ENCODE measurements at regions not wholly inside any gene's neighbourhood (a gene's known extent, or its start where the extent isn't known, plus 50 kb on each side); places are given as distances from the start of the nearest gene placed in this dataset.
"Not testable (repeated sequence)": the region's sequence is repeated elsewhere in the genome, so short reads cannot be mapped to it uniquely, and the experiment has no call there.

DNA sequence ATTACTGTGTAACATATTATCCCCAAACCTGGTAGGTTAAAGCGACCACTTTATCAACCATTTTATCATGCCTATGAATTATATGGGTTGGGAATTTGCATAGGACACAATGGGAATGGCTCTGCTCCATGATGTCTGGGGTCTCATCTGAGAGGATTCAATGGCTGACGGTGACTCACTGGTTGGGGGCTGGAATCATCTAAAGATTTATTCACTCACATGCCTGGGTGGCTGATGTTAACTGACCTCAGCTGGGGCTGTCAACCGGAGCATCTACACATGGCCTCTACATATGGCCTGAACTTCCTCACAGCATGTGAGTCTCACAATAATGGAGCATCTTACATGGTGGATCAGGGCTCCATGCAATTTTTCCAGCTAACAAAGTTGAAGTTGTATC is 313.1 kb upstream of the PPP2R3A start:
- H3K9me3 Mint-ChIP-seq: peaks cover 1% of the 10 kb centered on the region
- peaks cover 5% of the 10 kb centered on the region for H3K36me3 Mint-ChIP-seq (ENCODE audit: low read depth)
- H3K27ac Mint-ChIP-seq (ENCODE audit: unreplicated experiment): no peak overlapping the region
- TF ChIP-seq, protein P1, sequence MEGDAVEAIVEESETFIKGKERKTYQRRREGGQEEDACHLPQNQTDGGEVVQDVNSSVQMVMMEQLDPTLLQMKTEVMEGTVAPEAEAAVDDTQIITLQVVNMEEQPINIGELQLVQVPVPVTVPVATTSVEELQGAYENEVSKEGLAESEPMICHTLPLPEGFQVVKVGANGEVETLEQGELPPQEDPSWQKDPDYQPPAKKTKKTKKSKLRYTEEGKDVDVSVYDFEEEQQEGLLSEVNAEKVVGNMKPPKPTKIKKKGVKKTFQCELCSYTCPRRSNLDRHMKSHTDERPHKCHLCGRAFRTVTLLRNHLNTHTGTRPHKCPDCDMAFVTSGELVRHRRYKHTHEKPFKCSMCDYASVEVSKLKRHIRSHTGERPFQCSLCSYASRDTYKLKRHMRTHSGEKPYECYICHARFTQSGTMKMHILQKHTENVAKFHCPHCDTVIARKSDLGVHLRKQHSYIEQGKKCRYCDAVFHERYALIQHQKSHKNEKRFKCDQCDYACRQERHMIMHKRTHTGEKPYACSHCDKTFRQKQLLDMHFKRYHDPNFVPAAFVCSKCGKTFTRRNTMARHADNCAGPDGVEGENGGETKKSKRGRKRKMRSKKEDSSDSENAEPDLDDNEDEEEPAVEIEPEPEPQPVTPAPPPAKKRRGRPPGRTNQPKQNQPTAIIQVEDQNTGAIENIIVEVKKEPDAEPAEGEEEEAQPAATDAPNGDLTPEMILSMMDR (conservative IDR thresholded peaks at IDR 0.05): no peak
- peaks cover 6% of the 10 kb centered on the region for H3K4me1 Mint-ChIP-seq
- H3K4me3 Mint-ChIP-seq: no peak overlapping the region
- H3K27me3 Mint-ChIP-seq (ENCODE audit: low read depth): no peaks in the 10 kb centered on the region
- DNase-seq (ENCODE audit: low read depth, low spot score): no peak

DNA sequence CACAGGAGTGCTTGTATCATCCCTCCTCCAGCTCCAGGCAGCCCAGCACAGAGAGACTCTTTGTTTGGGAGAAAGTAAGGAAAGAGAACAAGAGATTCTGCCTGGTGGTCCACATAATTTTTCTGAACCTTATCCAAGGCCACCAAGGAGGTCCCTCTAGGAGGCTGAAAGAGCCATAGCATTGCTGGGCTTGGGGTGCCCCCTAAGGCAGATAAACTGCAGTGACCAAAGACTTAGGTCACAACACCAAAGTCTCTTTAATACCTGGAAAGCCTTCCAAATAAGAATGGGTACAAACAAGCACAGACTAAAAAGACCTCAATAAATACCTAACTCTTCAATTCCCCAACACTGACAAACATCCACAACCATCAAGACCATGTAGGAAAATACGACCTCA is 310.2 kb upstream of the PPP2R3A start:
- DNase-seq (ENCODE audit: low read depth, low spot score): no peak
- Mint-ChIP-seq H3K36me3 (ENCODE audit: low read depth) (peaks cover 11% of the 10 kb centered on the region), H3K27me3 (ENCODE audit: low read depth) (no peaks in the 10 kb centered on the region), H3K9me3 (peaks cover 2% of the 10 kb centered on the region), H3K4me1 (peaks cover 18% of the 10 kb centered on the region), H3K27ac (ENCODE audit: unreplicated experiment) (no peak overlapping the region), H3K4me3 (no peak overlapping the region)
- TF ChIP-seq, protein P1 (conservative IDR thresholded peaks at IDR 0.05): no peak

DNA sequence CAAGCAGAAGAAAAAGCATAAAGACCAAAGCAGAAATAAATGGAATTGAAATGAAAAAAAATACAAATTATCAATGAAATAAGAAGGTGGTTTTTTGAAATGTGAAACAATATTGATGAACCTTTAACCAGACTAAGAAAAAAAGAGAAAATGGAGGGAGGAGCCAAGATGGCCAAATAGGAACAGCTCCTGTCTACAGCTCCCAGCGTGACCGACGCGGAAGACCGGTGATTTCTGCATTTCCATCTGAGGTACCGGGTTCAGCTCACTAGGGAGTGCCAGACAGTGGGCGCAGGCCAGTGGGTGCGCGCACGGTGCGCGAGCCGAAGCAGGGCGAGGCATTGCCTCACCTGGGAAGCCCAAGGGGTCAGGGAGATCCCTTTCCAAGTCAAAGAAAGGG is 307.1 kb upstream of the PPP2R3A start:
- not testable (repeated sequence) for H3K27me3 Mint-ChIP-seq (ENCODE audit: low read depth); H3K9me3 Mint-ChIP-seq; DNase-seq (ENCODE audit: low read depth, low spot score)
- peak overlapping the region; percentile 72 for H3K4me3 Mint-ChIP-seq
- H3K4me1 Mint-ChIP-seq: peaks cover 18% of the 10 kb centered on the region
- H3K36me3 Mint-ChIP-seq (ENCODE audit: low read depth): peaks cover 11% of the 10 kb centered on the region
- peak overlapping the region; percentile 29 for H3K27ac Mint-ChIP-seq (ENCODE audit: unreplicated experiment)

GRCh38 chr3:135667061-135667460 is 298.5 kb upstream of the PPP2R3A start:
- Mint-ChIP-seq H3K4me3 (no peak overlapping the region), H3K9me3 (peaks cover 24% of the 10 kb centered on the region), H3K4me1 (no peaks in the 10 kb centered on the region), H3K27me3 (ENCODE audit: low read depth) (no peaks in the 10 kb centered on the region), H3K36me3 (ENCODE audit: low read depth) (peaks cover 11% of the 10 kb centered on the region), H3K27ac (ENCODE audit: unreplicated experiment) (no peak overlapping the region)
- DNase-seq (ENCODE audit: low read depth, low spot score): no peak
- TF ChIP-seq, protein P1 (conservative IDR thresholded peaks at IDR 0.05): no peak

GRCh38 chr3:135674508-135674907 is 291.0 kb upstream of the PPP2R3A start:
- no peak overlapping the region for H3K4me3 Mint-ChIP-seq
- no peaks in the 10 kb centered on the region for H3K27me3 Mint-ChIP-seq (ENCODE audit: low read depth)
- peaks cover 3% of the 10 kb centered on the region for H3K9me3 Mint-ChIP-seq
- H3K36me3 Mint-ChIP-seq (ENCODE audit: low read depth): no peaks in the 10 kb centered on the region
- H3K4me1 Mint-ChIP-seq: no peaks in the 10 kb centered on the region
- TF ChIP-seq, protein P1 (conservative IDR thresholded peaks at IDR 0.05): no peak
- DNase-seq (ENCODE audit: low read depth, low spot score): no peak
- no peak overlapping the region for H3K27ac Mint-ChIP-seq (ENCODE audit: unreplicated experiment)

- H3K4me3 Mint-ChIP-seq: no peak overlapping the region
- H3K27me3 Mint-ChIP-seq (ENCODE audit: low read depth): no peaks in the 10 kb centered on the region
- TF ChIP-seq, protein P1 (conservative IDR thresholded peaks at IDR 0.05): no peak
- H3K9me3 Mint-ChIP-seq: peaks cover 7% of the 10 kb centered on the region
- DNase-seq (ENCODE audit: low read depth, low spot score): no peak
- H3K36me3 Mint-ChIP-seq (ENCODE audit: low read depth): no peaks in the 10 kb centered on the region
- H3K27ac Mint-ChIP-seq (ENCODE audit: unreplicated experiment): no peak overlapping the region
- H3K4me1 Mint-ChIP-seq: no peaks in the 10 kb centered on the region
These were observed 287.1 kb upstream of the PPP2R3A start for GRCh38 chr3:135678386-135678785.
